ENCODE measurements at regions not wholly inside any gene's neighbourhood (a gene's known extent, or its start where the extent isn't known, plus 50 kb on each side); places are given as distances from the start of the nearest gene placed in this dataset.

GRCh38 chr1:177793900-177794299, 176.0 kb downstream of the SEC16B start:
- TF ChIP-seq CTCF (IDR thresholded peaks at IDR 0.05) = no peak
- TF ChIP-seq POLR2A (IDR thresholded peaks at IDR 0.05) = no peak

DNA sequence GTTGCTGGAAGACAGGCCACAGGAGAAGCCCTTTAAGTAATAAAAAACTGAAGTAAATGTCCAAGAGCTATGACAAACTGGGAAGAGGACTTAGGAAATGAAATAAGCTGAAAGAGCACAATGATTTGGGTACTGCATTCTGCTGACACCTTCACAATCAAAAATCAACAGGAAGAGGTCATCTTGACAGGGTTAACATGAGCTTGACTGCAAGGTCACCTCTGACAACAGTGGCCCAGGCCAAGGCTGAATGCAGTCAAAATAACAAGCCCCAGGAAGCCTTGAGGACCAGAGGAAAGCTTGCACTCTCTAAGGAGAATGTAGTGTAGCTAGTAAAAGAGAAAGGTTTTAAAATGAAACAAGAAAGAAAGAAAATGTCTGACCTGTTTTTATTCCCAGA, 179.3 kb downstream of the SEC16B start:
- H3K27ac ChIP-seq = no peak overlapping the region
- no peaks in the 10 kb centered on the region for H3K36me3 ChIP-seq
- TF ChIP-seq CTCF (IDR thresholded peaks at IDR 0.05) (no peak), POLR2A (IDR thresholded peaks at IDR 0.05) (no peak)
- no peaks in the 10 kb centered on the region for H3K4me1 ChIP-seq
- H3K4me3 ChIP-seq = no peak overlapping the region
- no peaks in the 10 kb centered on the region for H3K27me3 ChIP-seq
- H3K9me3 ChIP-seq = no peaks in the 10 kb centered on the region
- DNase-seq = no peak
- intact Hi-C loops (cut with DNase I; ENCODE audit: low total_unique reads) = no loop called here

More at GRCh38 chr1:177793900-177794299, 176.0 kb downstream of the SEC16B start:
- no peaks in the 10 kb centered on the region for H3K27me3 ChIP-seq
- no peaks in the 10 kb centered on the region for H3K4me1 ChIP-seq
- intact Hi-C loops (cut with DNase I; ENCODE audit: low total_unique reads) = no loop called here
- no peaks in the 10 kb centered on the region for H3K36me3 ChIP-seq
- no peak overlapping the region for H3K27ac ChIP-seq
- no peaks in the 10 kb centered on the region for H3K9me3 ChIP-seq
- H3K4me3 ChIP-seq = no peak overlapping the region
- no peak for DNase-seq

DNA sequence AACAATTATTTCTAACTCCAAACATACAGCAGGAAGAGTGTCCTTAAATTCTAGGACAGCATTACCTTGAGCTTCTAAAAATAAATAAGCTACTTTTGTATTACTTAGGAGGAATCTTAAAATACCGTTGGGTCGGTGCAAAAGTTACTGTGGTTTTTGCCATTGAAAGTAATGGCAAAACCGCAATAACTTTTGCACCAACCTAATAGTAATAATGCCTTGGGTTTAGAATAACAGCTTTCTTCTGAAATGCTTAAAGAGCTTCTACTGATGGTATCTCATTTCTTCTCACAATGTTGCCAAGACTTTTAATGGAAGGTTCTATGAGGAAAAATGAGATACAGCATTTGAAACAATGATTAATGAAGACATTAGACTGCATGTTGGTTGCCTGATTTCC, 179.9 kb downstream of the SEC16B start:
- TF ChIP-seq POLR2A (IDR thresholded peaks at IDR 0.05) (no peak), CTCF (IDR thresholded peaks at IDR 0.05) (no peak)
- DNase-seq = no peak
- H3K4me3 ChIP-seq = no peak overlapping the region
- no peaks in the 10 kb centered on the region for H3K36me3 ChIP-seq
- H3K4me1 ChIP-seq = no peaks in the 10 kb centered on the region
- H3K9me3 ChIP-seq = no peaks in the 10 kb centered on the region
- no peaks in the 10 kb centered on the region for H3K27me3 ChIP-seq
- intact Hi-C loops (cut with DNase I; ENCODE audit: low total_unique reads) = no loop called here
- H3K27ac ChIP-seq = no peak overlapping the region

- Histone ChIP-seq H3K4me1 (no peaks in the 10 kb centered on the region), H3K27ac (no peak overlapping the region), H3K36me3 (no peaks in the 10 kb centered on the region), H3K27me3 (no peaks in the 10 kb centered on the region), H3K4me3 (no peak overlapping the region), H3K9me3 (no peaks in the 10 kb centered on the region)
- intact Hi-C loops (cut with DNase I; ENCODE audit: low total_unique reads) = no loop called here
- no peak for DNase-seq
- no peak for TF ChIP-seq POLR2A (IDR thresholded peaks at IDR 0.05)
- TF ChIP-seq CTCF (IDR thresholded peaks at IDR 0.05) = no peak
These were observed 183.6 kb downstream of the SEC16B start for GRCh38 chr1:177786176-177786745.

- no peak for TF ChIP-seq CTCF (IDR thresholded peaks at IDR 0.05)
- TF ChIP-seq POLR2A (IDR thresholded peaks at IDR 0.05) = no peak
- Histone ChIP-seq H3K36me3 (no peaks in the 10 kb centered on the region), H3K27ac (no peak overlapping the region), H3K9me3 (no peaks in the 10 kb centered on the region), H3K4me1 (no peaks in the 10 kb centered on the region), H3K4me3 (no peak overlapping the region), H3K27me3 (no peaks in the 10 kb centered on the region)
- no peak for DNase-seq
- intact Hi-C loops (cut with DNase I; ENCODE audit: low total_unique reads) = no loop called here
These were observed 184.9 kb downstream of the SEC16B start for GRCh38 chr1:177784936-177785335.

All from uterus (tissue), 3 donors.